ENCODE measurements at regions not wholly inside any gene's neighbourhood (a gene's known extent, or its start where the extent isn't known, plus 50 kb on each side); places are given as distances from the start of the nearest gene placed in this dataset.

DNA sequence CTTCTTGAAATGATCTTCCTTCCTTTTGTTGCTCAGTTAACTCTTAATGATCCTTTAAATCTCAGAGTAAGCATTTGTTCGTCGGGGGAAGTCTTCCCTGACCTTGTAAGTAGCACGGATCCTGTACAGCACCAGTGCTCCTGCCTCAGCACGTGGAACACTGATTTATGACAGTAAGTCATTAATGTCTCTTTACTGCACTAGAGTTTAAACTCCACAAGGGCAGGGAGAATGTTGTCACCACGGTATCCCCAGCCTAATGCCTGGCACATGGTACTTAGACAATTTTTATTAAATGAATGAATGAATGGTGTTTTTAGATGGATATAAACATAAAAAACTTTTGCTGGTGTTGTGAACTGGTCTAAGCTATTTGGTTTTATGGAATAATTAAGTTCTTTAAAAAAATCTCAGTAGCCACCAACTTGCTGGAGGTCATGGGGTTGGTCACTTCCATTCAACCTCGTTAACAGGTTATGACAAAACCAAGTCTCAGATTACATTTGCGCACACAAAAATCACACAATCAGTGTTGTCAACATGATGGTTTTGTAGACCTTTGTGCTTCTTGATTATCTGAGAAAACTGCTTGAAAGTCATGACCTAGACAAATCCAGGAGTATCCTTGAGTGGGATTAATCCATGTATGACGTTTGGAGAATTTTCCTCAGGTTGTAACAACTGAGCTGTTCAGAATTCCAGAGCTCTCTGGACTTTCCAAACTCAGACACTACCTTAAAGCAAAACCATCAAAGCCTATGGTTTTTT lies 326.9 kb downstream of the DUSP10 start:
- TF ChIP-seq, protein P1, sequence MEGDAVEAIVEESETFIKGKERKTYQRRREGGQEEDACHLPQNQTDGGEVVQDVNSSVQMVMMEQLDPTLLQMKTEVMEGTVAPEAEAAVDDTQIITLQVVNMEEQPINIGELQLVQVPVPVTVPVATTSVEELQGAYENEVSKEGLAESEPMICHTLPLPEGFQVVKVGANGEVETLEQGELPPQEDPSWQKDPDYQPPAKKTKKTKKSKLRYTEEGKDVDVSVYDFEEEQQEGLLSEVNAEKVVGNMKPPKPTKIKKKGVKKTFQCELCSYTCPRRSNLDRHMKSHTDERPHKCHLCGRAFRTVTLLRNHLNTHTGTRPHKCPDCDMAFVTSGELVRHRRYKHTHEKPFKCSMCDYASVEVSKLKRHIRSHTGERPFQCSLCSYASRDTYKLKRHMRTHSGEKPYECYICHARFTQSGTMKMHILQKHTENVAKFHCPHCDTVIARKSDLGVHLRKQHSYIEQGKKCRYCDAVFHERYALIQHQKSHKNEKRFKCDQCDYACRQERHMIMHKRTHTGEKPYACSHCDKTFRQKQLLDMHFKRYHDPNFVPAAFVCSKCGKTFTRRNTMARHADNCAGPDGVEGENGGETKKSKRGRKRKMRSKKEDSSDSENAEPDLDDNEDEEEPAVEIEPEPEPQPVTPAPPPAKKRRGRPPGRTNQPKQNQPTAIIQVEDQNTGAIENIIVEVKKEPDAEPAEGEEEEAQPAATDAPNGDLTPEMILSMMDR (IDR thresholded peaks at IDR 0.05) = no peak
- no peak for TF ChIP-seq POLR2A (IDR thresholded peaks at IDR 0.05)

Data from body of pancreas (tissue), 4 donors.